ENCODE measurements at regions not wholly inside any gene's neighbourhood (a gene's known extent, or its start where the extent isn't known, plus 50 kb on each side); places are given as distances from the start of the nearest gene placed in this dataset.

DNA sequence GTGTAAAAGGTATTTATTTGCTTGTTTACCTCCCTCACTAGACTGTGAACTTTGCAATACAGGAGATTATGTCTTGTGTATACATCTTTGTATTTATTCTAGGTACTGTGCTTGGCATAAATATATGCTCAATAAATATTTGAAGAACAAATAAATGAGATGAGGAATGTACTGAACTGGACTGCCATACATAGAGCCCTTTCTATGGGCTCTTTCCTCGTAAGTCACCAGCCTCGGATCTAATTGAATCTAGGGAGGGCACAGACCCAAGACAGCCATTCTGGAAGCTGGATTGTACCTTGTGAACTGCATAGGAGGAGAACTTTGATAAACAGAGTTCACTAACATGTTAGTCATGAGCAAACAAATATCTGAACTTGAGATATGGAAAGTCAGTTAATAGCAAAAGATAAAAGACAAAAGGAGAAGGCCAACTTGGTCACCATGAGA lies 503.9 kb downstream of the INSC start:
- no peak for DNase-seq (ENCODE audit: low read depth)

DNA sequence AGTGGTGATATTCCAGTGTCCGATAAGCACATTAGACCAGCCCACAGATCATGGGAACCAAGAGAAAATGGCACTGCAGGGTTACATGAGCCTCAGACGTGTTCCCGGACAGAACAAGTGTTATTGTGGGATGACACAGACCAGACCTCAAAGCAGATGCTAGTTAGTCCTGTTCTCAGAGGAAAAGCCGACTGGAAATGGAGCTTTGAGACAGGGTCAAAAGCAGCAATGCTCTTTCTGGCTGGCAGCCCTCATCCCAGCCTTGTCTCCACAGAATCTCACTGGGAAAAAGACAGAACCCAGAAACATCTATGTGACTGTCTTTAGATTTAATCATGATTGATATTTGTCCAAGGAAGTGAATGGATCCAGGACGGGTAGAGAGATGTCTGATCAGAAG lies 506.8 kb downstream of the INSC start:
- no peak for DNase-seq (ENCODE audit: low read depth)

DNA sequence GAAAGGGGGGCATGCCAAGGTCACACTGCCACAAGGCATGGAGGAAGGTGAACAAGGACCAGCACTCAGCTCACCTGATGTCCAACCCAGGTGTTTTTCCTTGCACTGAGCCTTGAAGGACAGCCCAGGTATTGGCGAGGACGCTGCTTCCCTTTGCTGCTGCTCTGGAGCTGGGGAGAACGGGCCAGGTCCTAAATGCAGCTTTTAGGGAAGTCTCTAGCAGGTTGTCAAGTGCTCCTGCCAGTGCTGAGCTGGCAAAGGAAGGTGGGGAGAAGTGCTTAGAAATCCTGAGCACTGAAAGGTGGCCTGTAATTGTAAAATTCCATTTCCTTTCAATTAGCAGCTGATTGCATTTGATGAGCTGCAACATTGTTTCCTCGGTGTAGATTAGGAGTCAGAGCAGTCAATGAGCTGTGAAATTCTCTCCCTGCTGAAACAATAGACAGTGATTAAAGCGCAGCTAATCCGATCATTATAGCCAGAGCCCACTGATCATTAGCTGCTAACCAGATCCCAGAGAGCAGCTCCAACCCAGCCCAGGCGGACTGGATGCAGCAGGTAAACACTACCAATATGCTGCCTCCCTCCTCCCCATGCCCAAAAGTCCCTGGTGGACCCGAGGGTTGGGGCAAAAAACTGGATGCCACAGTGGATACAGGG lies 507.6 kb downstream of the INSC start:
- no peak for DNase-seq (ENCODE audit: low read depth)

DNA sequence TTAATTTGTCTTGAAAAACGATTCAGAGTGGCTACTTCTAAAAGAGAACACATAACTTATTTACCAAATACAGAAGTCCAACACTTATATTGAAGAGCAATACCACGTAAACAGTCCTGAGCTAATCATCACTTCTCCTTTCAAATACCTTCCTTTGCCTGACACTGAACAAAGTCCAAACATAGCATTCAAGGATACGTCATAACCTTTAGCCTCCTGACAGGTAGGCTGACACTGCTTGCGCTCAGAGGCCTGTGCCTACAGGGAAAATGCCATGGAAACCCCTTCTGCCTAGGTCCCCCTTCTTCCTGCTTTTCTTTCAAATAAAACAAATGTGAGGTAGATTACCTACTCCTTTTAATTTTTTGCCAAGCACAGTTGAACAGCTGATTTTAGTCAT lies 510.0 kb downstream of the INSC start:
- no peak for DNase-seq (ENCODE audit: low read depth)

DNA sequence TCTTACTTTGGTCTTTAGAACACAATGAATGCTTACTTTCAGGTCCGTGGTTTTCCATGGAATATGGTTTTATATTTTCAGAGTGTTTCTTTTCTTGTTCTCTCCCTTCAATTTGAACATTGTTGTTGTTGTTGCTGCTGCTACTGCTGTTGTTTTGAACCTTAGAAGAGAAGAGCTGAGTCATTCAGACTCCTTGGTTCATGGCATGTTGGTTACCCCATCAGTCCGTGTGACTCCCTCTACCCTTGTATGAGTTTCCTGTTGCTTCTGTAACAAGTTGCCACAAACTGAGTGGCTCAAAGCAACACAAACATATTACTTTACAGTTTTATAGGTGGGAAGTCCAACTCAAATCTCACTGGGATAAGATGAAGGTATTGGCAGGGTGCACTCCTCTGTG lies 511.0 kb downstream of the INSC start:
- DNase-seq (ENCODE audit: low read depth), result no peak

DNA sequence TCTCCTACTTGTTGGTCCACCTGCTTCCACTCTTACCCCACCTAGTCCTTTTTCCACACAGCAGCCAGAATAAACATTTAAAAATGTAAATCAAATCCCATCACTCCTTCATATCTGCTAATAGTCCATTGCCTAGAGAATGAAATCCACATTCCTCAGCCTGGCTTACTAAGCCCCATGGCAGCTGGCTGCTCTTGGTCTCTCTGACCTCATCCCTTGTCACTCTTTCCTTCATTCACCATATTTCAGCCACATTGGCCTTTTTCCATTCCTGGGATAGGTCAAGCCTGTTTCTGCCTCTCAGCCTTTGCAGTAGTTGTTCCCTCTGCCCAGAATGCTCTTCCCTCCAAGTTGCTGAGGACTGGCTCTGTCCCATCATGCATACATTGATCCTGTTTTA lies 512.8 kb downstream of the INSC start:
- peak; percentile 38 for DNase-seq (ENCODE audit: low read depth)

DNA sequence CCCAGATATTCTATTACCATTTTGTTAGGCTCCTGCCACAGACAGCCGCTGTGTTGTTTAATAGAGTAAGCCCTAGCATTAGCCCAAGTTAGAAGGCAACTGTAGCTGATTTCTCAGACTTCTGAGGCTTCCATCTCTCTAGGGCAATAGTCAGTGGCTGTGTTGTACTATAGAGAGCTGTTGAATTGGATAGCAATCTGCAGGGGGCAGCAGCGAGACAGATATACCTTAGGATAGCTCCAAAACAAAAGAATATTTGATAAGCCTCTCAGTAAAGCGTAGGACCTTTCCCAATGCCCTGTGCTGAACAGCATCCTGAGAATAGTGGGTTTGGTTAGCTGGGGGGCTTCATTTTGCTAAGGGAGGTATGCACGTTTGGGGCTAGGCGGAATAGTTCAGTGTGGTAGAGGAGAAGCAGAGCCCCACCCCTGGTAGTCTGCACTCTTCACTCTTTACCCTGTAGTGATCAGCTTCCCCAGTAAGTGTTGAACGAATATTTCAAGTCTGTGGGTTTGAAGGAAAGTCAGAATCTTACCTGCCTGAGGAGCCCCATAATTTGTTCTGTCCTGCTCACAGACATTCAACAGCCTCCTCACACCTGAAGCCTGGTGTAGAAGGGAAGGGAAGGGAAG lies 515.1 kb downstream of the INSC start:
- DNase-seq (ENCODE audit: low read depth), result no peak

DNA sequence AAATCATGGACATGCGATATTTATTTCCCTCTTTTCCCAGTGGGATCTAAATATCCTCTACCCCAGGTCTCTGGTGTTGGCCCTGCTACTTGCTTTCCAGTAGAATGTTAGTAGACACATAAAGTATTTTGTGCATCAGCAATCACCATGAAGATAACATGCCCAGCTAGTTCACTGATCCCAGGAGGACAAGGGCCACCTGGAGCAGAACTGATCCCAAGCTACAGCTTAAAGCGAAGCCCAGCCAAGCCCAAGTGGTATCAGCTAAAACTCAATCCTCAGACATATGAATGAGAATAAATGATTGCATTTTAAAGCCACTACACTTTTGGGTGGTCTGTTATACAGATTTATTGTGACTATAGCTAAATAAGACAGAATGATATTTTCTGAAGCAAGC lies 516.2 kb downstream of the INSC start:
- no peak for DNase-seq (ENCODE audit: low read depth)

DNA sequence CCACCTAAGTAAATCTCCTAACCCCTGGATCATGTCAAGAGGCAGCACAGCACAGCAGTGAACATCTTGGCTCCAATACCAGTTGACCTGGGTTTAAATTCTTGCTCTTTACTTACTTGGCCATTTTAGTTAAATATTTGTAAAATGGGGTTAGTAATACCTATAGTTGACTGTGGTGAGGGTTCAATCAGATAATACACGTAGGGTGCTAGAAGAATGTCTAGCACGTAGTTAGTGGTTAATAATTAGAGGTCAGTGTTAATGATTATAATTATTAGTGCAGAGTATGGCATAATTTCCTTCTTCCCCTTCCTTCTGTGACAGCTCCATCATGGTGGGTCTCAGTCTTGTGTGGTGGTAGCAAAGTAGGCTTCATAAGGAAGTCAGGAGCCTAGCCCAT lies 520.8 kb downstream of the INSC start:
- DNase-seq (ENCODE audit: low read depth), result no peak

DNA sequence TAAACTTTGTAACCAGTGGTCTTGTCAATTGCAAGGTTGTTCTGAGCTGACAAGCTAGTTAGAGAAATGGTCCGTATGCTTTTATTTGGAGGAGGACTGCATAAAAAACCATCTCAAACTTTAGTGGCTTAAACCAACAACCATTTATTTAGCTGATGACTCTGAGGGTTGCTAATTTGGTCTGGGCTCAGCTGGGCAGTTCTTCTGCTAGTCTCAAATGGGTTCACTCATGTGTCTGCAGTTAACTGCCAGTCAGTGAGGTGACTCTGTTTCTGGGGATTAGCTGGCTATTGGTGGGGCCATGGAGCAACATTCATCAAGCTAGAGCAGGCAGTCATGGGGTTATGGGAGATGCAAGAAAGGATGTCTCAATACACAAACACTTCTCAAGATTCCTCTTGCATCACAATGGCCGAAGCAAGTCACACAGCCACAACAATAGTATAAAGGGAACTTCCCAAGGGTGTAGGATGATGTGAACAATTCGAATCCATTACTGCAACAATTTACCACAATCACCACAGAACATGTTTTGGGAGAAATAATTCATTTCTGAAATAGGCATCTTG lies 521.9 kb downstream of the INSC start:
- no peak for DNase-seq (ENCODE audit: low read depth)

DNA sequence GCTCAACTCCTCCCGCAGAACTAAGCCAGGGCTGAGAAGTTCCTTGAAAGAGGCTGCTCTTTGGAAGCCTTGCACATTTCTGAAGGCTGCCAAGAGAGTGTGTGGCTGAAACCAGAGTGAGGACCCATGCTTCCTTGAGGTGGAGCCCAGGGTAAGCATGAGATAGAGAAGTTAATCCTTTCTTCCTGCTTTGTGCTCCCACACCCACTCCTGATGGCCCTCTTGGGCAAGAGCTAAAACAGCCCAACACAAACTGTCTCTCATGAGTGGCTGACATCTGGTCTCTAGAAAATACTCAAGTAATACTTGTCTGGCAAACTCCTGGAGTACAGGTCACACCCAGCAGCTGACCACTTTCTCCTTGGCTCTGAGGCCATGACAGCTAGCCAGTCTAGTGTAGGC lies 523.7 kb downstream of the INSC start:
- DNase-seq (ENCODE audit: low read depth), result no peak

DNA sequence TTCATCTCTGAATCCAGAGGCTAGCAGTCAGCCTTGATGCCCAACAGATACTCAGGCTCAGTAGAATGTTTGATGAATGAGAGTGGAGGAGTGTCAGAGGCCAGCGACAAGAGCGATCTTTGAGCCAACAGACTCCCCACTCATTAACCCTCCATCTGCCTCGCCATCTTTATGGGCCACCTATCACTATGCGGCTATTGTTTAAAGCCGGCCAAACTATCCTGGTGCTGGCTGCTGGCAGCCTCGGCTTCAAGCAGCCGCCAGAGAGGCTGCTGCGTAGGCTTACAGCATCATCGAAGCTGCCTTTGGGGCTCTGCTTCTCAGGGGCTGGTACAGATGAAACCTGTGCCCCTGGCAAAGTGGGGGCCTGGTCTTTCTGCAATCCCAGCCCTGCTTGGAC lies 525.6 kb downstream of the INSC start:
- no peak for DNase-seq (ENCODE audit: low read depth)

DNA sequence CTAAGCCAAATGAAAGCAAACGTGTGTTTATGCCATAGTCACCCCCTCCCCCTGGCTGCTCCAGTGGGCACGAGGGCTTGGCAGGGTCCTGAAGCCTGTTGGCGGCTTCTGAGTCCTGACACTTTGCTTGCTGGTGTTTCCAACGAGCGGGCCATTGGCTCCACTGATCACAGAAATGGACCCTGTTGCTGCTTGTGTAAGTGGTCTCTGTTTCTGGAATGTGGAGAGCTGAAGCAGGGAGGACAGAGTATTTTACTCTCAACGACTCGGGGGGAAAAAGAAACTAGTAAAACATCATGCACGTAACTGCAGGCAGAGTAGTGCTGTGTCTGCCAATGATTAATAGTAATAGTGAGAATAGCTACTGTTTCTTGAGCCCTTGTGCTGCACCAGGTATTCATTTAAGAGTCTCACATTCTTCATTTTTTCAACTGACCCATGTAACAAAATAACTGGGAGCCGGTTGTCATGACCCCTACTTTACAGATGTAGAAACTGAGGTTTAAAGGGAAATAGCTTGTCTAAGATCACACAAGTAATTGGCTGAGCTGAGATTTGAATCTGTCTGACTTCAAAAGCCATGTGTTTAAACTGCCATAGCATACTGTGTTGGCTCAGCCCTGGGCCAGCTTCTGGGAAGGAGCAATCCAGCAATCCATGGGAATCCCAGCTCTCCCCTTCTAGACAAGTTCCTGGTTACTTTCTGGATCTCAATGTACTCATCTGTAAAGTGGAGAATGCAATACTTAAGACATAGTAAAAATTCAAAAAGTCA lies 526.7 kb downstream of the INSC start:
- no peak for DNase-seq (ENCODE audit: low read depth)

DNA sequence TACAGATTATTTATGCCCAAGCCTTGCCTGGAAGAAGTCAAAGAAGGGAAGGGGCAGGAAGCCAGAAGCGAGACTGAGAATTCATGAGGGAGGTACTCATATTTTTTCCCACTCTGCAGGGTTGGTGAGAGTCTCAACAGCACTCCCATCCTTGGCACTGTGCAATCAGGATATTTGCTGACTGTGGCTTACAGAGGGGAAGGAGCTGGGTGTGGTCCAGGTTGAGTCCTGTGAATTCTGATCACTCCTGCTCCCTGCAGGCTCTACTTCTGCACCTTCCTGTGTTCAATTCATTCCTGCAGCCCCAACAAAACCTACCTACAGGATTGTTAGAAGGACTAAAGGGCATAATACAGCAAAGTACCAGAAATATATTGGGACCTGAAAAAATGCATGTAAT lies 530.5 kb downstream of the INSC start:
- DNase-seq (ENCODE audit: low read depth), result no peak

DNA sequence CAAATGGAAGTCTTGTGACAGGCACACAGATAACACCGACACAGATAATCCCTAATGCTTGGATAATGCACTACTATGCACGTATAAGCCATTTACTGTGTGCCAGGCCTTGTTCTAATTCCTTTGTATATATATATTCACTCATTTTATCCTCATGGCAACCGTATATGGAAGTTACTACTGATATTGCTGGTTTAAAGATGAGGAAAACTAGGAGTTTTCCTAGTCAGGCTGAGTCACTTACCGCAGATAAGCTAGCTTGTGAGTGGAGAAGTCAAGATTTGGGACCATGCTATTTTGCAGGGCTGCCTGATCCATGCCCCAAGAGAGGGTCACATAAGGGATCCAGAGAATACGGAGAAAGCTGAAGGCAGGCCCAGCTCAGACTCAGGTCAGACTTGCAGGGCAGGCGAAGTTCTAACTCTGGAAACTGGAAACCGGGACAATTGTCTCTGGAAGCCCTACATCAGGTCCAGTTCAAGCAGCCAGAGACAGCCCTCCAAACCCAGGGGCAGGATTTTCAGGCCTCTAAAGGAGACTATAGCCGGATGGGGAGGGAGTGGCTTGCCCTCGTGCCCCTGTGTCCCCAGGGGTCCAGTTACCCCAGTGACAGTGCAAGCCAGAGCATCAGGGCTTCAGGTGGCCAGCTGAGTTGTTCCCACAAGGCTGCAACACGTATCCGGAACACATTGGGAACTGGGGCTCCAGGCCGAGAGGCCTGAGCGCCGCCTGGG lies 534.8 kb downstream of the INSC start:
- DNase-seq (ENCODE audit: low read depth), result no peak

DNA sequence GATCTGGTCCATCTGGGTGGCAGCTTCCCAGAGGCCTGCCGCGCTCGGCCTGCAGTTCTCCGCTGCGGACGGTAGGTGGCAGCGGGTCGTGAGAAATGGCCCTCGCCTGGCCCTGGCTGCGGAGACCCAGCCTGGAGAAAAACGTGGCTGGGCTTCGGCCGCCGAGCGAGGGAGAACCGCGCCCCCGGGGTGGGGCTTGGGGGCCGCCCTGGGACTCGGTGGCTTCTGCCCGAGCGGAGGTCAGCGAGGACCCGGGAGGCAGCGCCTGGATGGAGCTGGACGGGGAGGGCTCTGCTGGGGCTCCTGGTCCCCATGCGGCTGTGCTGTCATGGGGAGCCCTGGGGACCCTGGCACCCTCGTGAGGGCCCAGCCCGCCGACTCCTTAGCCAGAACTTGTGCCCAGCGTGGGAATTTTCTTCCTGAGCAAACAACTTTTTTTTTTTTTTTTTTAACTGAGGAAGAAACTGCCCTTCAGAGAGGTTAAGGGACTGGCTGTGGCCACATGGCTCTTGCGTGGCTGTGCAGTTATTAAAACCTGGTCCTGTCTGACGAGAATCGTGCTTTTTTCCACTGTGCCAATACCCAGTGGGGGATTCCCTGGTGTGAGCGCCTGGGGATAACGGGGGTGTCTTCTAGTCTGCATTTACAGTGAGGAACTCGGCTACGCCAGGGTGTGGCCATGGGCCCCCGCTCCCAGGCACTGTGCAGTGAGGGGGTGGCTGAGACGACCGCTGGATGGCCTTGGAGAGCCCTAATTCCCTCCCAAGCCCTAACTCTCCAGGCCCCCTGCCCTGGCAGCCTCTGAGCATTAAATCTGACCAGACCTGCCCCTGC lies 535.6 kb downstream of the INSC start:
- peak; percentile 88 for DNase-seq (ENCODE audit: low read depth)

DNA sequence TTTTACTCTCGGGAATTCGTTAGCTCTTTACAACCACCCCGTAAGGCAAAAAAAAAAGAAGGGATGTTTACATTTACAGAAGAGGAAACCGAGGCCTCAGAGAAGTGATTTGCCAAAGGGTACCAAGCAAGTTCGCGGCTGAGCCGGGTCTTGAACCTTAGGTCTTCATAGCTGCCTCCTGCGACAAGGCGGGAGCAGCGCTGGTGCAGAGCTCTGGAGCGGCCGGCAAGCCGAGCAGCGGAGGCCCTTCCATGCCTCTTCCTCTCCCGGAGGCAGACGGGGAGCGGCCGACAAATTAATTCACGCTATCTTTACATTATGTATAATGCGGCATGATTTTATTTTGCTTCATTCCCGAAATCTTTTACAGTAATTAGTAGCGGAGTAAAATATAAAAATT lies 536.3 kb downstream of the INSC start:
- no peak for DNase-seq (ENCODE audit: low read depth)

DNA sequence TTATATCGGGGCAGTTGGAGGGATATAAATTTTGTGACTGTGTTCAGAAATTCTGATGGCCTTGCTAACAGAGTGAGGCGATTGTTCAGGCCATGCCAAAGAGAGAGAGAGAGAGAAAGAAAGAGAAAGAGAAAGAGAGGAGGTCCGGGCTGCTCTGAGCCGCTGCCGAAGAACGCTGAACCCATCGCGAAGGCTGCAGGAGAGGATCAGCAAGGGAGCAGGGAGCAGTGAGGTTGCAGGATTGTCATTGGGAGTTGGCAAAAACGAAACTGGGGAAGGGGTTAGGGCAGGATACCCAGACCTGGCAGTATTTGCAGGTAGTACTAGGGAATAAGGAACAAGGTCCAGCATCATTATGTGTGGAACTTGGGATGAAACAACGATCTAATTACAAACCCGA lies 537.1 kb downstream of the INSC start:
- DNase-seq (ENCODE audit: low read depth), result no peak

DNA sequence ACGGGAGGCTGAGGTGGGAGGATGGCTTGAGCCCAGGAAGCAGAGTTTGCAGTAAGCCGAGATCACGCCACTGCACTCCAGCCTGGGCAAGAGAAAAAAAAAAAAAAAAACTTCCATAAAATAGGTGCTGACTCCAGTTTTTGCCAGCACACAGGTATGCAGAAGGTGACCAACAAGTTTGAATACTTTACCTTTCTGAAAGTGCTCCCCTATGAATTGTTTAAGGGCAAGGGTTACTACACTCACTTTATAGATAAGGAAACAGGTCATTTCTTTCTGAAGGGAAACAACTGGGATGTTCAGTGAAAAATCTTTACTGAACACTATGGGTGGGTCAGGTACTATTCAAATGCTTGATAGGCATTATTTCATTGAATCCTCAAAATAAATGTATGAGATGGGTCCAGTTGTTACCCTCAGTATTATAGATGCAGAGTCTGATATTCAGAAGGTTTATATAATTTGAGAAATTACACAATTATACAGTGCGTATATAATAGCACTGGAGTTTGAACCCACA lies 538.5 kb downstream of the INSC start:
- no peak for DNase-seq (ENCODE audit: low read depth)

DNA sequence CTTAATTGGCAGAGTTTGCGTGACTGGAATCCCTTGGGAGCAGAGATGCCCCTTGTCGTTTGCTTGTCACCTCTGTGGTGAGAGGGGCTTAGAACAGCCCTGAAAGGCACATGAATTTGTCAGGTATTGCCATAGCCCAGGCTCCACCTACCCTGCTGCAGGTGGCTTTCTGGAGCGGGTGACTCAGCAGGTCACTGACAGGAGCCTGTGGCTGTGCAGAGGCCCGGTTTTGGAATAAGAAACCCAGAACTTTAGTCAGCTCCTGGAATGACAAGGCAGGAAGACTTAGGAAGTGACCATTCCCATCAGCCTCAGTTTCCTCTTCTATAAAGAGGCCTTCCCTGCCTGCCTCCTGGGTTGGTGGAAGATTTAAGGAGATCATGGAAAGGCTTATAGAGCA lies 539.7 kb downstream of the INSC start:
- DNase-seq (ENCODE audit: low read depth), result no peak

DNA sequence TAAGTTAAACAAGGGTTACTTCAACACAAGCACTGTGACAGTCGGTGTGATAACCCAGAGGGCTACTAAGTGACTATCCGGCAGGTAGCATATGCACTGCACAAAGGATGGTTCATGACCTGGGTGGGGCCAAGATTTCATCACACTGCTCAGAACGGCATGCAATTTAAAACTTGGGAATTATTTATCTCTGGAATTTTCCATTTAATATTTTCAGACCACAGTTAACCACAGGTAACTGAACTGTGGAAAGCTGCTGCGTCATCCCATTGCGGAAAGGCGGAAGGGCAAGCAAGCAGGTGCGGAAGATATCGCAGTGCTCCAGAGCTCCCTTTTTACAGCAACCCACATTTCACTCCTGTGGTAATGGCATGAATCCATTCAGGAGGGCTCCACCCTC lies 540.8 kb downstream of the INSC start:
- DNase-seq (ENCODE audit: low read depth), result no peak
